GM23338 (cell line): ENCODE measurements at regions not wholly inside any gene's neighbourhood (a gene's known extent, or its start where the extent isn't known, plus 50 kb on each side); places are given as distances from the start of the nearest gene placed in this dataset.

Experiments used
- ATAC-seq: fragments of 200-7000 bp; cut with Tn5 transposase; 3 replicates; pipeline ENCODE4 v1.9.1; 2020
- DNase-seq: peaks from one replicate; pipeline ENCODE4 v3.0.0-alpha.2; 2015; ENCODE audit warnings: low spot score
- H2AFZ ChIP-seq: fragments of 200-600 bp; sonication (generic); 2 replicates; pipeline ENCODE4 v1.8.0; 2016; ENCODE audit warnings: antibody characterized with exemption, mild to moderate bottlenecking, moderate library complexity
- H3F3A ChIP-seq: fragments of 200-600 bp; sonication (generic); replicated peaks from 2 replicates; pipeline ENCODE4 v1.8.0; 2017; ENCODE audit warnings: antibody characterized with exemption, mixed run types, low read depth
- H3K27ac ChIP-seq: fragments of 200-600 bp; sonication (generic); 2 replicates; pipeline ENCODE4 v1.6.1; 2016; ENCODE audit warnings: low read depth
- H3K27me3 ChIP-seq: fragments of 200-600 bp; sonication (generic); 2 replicates; pipeline ENCODE4 v1.8.0; 2016; ENCODE audit warnings: mild to moderate bottlenecking, mixed run types, moderate library complexity; ENCODE audit not compliant: insufficient read depth
- H3K36me3 ChIP-seq: fragments of 200-600 bp; sonication (generic); 2 replicates; pipeline ENCODE4 v1.8.0; 2016; ENCODE audit warnings: mild to moderate bottlenecking; ENCODE audit not compliant: insufficient read depth
- H3K4me1 ChIP-seq: fragments of 200-600 bp; sonication (generic); 2 replicates; pipeline ENCODE4 v1.8.0; 2016; ENCODE audit warnings: mild to moderate bottlenecking, moderate library complexity; ENCODE audit not compliant: insufficient read depth
- H3K4me2 ChIP-seq: fragments of 200-600 bp; sonication (generic); 2 replicates; pipeline ENCODE4 v1.7.1; 2017; ENCODE audit warnings: mixed run types
- H3K4me3 ChIP-seq: fragments of 200-600 bp; sonication (generic); 2 replicates; pipeline ENCODE4 v1.6.1; 2016; ENCODE audit warnings: mixed run types
- H3K79me2 ChIP-seq: fragments of 200-600 bp; sonication (generic); replicated peaks from 2 replicates; pipeline ENCODE4 v1.8.0; 2017; ENCODE audit warnings: mild to moderate bottlenecking; ENCODE audit not compliant: insufficient read depth
- H3K9me2 ChIP-seq: fragments of 200-600 bp; sonication (generic); 2 replicates; pipeline ENCODE4 v1.8.0; 2017; ENCODE audit not compliant: insufficient read depth
- H4K20me1 ChIP-seq: fragments of 200-600 bp; sonication (generic); replicated peaks from 2 replicates; pipeline ENCODE4 v1.8.0; 2017; ENCODE audit warnings: mild to moderate bottlenecking; ENCODE audit not compliant: insufficient read depth
- H3K27ac Mint-ChIP-seq: 2 replicates; pipeline ENCODE4 v1.8.0; 2020; ENCODE audit warnings: inconsistent platforms, mild to moderate bottlenecking, moderate library complexity, mixed read lengths
- H3K27me3 Mint-ChIP-seq: 3 replicates; pipeline ENCODE4 v1.8.0; 2022; ENCODE audit warnings: low read depth, mild to moderate bottlenecking, moderate library complexity, mixed read lengths, inconsistent platforms; ENCODE audit not compliant: insufficient read depth, poor library complexity
- H3K36me3 Mint-ChIP-seq: 3 replicates; pipeline ENCODE4 v1.8.0; 2021; ENCODE audit warnings: low read depth, mild to moderate bottlenecking, inconsistent platforms, moderate library complexity, mixed read lengths
- H3K4me1 Mint-ChIP-seq: 3 replicates; pipeline ENCODE4 v1.8.0; 2020; ENCODE audit warnings: mild to moderate bottlenecking, inconsistent platforms, mixed read lengths
- H3K4me3 Mint-ChIP-seq: 3 replicates; pipeline ENCODE4 v1.8.0; 2021; ENCODE audit warnings: moderate library complexity, mild to moderate bottlenecking, inconsistent platforms, mixed read lengths
- H3K9me3 Mint-ChIP-seq: 3 replicates; pipeline ENCODE4 v1.8.0; 2020; ENCODE audit warnings: moderate library complexity, mild to moderate bottlenecking, inconsistent platforms, mixed read lengths
- EZH2 ChIP-seq: fragments of 200-600 bp; sonication (generic); IDR thresholded peaks from one replicate; pipeline ENCODE4 v1.8.0; 2017; ENCODE audit warnings: antibody characterized with exemption, mild to moderate bottlenecking, low read depth; ENCODE audit not compliant: unreplicated experiment
- POLR2AphosphoS5 ChIP-seq: IDR thresholded peaks from 2 replicates; pipeline ENCODE4 v1.6.1; 2016; ENCODE audit warnings: antibody characterized with exemption, low read depth
- REST ChIP-seq: IDR thresholded peaks from one replicate; pipeline ENCODE4 v1.6.1; 2018; ENCODE audit warnings: antibody characterized with exemption; ENCODE audit not compliant: unreplicated experiment
- ZNF114 ChIP-seq: fragments of 250-450 bp; sonication (Bioruptor Pico); IDR thresholded peaks from 2 replicates; pipeline ENCODE4 v1.5.0; 2020; ENCODE audit warnings: mild to moderate bottlenecking, moderate library complexity
- ZNF331 ChIP-seq: fragments of 250-450 bp; sonication (Bioruptor Pico); IDR thresholded peaks from 2 replicates; pipeline ENCODE4 v1.5.0; 2020; ENCODE audit warnings: low read depth, mild to moderate bottlenecking, moderate library complexity
- ZNF462 ChIP-seq: fragments of 250-450 bp; sonication (Bioruptor Pico); IDR thresholded peaks from 2 replicates; pipeline ENCODE4 v1.5.0; 2020; ENCODE audit warnings: mild to moderate bottlenecking, moderate library complexity
- TF ChIP-seq, protein P1 (sequence below): IDR thresholded peaks from 2 replicates; pipeline ENCODE4 v1.6.1; 2016; ENCODE audit warnings: antibody characterized with exemption

- TF ChIP-seq REST: no peak
Observed at GRCh38 chr12:91604897-91605296, 422.3 kb upstream of the DCN start (continued).

GRCh38 chr12:91603060-91603459 is 420.4 kb upstream of the DCN start:
- Mint-ChIP-seq H3K36me3 (peaks cover 6% of the 10 kb centered on the region; the same call in 2 of the 3 replicates), H3K4me1 (no peaks in the 10 kb centered on the region; the same call in 2 of the 3 replicates), H3K9me3 (peaks cover 11% of the 10 kb centered on the region), H3K27me3 (no peaks in the 10 kb centered on the region), H3K4me3 (no peak overlapping the region), H3K27ac (no peak overlapping the region)
- TF ChIP-seq ZNF331 (CRISPR knock-in tag) (no peak), POLR2AphosphoS5 (no peak), ZNF114 (no peak), ZNF462 (no peak), REST (no peak), EZH2 (no peak)
- TF ChIP-seq, protein P1, sequence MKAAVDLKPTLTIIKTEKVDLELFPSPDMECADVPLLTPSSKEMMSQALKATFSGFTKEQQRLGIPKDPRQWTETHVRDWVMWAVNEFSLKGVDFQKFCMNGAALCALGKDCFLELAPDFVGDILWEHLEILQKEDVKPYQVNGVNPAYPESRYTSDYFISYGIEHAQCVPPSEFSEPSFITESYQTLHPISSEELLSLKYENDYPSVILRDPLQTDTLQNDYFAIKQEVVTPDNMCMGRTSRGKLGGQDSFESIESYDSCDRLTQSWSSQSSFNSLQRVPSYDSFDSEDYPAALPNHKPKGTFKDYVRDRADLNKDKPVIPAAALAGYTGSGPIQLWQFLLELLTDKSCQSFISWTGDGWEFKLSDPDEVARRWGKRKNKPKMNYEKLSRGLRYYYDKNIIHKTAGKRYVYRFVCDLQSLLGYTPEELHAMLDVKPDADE: no peak
- Histone ChIP-seq H3K27ac (no peak overlapping the region), H4K20me1 (no peaks in the 10 kb centered on the region), H3K36me3 (no peaks in the 10 kb centered on the region), H3K4me1 (no peaks in the 10 kb centered on the region), H3K9me2 (0 out of 2 replicates have a peak, but pooled peaks cover 3% of the 10 kb centered on the region), H3K79me2 (no peaks in the 10 kb centered on the region), H2AFZ (no peak overlapping the region), H3K4me2 (no peak overlapping the region), H3K4me3 (no peak overlapping the region), H3F3A (no peaks in the 10 kb centered on the region), H3K27me3 (no peaks in the 10 kb centered on the region)
- no peak for DNase-seq
- ATAC-seq: no peak
